ENCODE measurements at regions not wholly inside any gene's neighbourhood (a gene's known extent, or its start where the extent isn't known, plus 50 kb on each side); places are given as distances from the start of the nearest gene placed in this dataset.

GRCh38 chr4:3680656-3681055 is 85.5 kb upstream of the ADRA2C start:
- no peaks in the 10 kb centered on the region for H3K9me3 Mint-ChIP-seq (ENCODE audit: low read depth)
- H3K4me1 Mint-ChIP-seq (ENCODE audit: low read depth) = peaks cover 1% of the 10 kb centered on the region
- no peak overlapping the region for H3K27ac Mint-ChIP-seq
- H3K4me3 Mint-ChIP-seq (ENCODE audit: low read depth) = no peak overlapping the region
- DNase-seq (ENCODE audit: low spot score, unreplicated experiment) = no peak
- H3K36me3 Mint-ChIP-seq (ENCODE audit: insufficient read depth) = no peaks in the 10 kb centered on the region
- no peak for TF ChIP-seq CTCF (IDR thresholded peaks at IDR 0.05; ENCODE audit: unreplicated experiment)
- H3K27me3 Mint-ChIP-seq = peaks cover 35% of the 10 kb centered on the region

GRCh38 chr4:3679851-3680311 is 86.3 kb upstream of the ADRA2C start:
- no peak overlapping the region for H3K4me3 Mint-ChIP-seq (ENCODE audit: low read depth)
- DNase-seq (ENCODE audit: low spot score, unreplicated experiment) = no peak
- H3K36me3 Mint-ChIP-seq (ENCODE audit: insufficient read depth) = no peaks in the 10 kb centered on the region
- H3K27me3 Mint-ChIP-seq = peaks cover 34% of the 10 kb centered on the region
- H3K27ac Mint-ChIP-seq = no peak overlapping the region
- no peaks in the 10 kb centered on the region for H3K9me3 Mint-ChIP-seq (ENCODE audit: low read depth)
- no peak for TF ChIP-seq CTCF (IDR thresholded peaks at IDR 0.05; ENCODE audit: unreplicated experiment)
- H3K4me1 Mint-ChIP-seq (ENCODE audit: low read depth) = peaks cover 1% of the 10 kb centered on the region

- Mint-ChIP-seq H3K27ac (no peak overlapping the region), H3K9me3 (ENCODE audit: low read depth) (no peaks in the 10 kb centered on the region), H3K36me3 (ENCODE audit: insufficient read depth) (no peaks in the 10 kb centered on the region), H3K4me1 (ENCODE audit: low read depth) (peaks cover 1% of the 10 kb centered on the region), H3K4me3 (ENCODE audit: low read depth) (no peak overlapping the region), H3K27me3 (peaks cover 34% of the 10 kb centered on the region)
- no peak for DNase-seq (ENCODE audit: low spot score, unreplicated experiment)
- TF ChIP-seq CTCF (IDR thresholded peaks at IDR 0.05; ENCODE audit: unreplicated experiment) = no peak
These were observed 86.9 kb upstream of the ADRA2C start for GRCh38 chr4:3679071-3679825.

- peaks cover 1% of the 10 kb centered on the region for H3K4me1 Mint-ChIP-seq (ENCODE audit: low read depth)
- no peak overlapping the region for H3K27ac Mint-ChIP-seq
- TF ChIP-seq CTCF (IDR thresholded peaks at IDR 0.05; ENCODE audit: unreplicated experiment) = no peak
- H3K36me3 Mint-ChIP-seq (ENCODE audit: insufficient read depth) = no peaks in the 10 kb centered on the region
- no peak for DNase-seq (ENCODE audit: low spot score, unreplicated experiment)
- H3K9me3 Mint-ChIP-seq (ENCODE audit: low read depth) = no peaks in the 10 kb centered on the region
- peaks cover 38% of the 10 kb centered on the region for H3K27me3 Mint-ChIP-seq
- no peak overlapping the region for H3K4me3 Mint-ChIP-seq (ENCODE audit: low read depth)
These were observed 88.5 kb upstream of the ADRA2C start for GRCh38 chr4:3677748-3678070.

- no peak for TF ChIP-seq CTCF (IDR thresholded peaks at IDR 0.05; ENCODE audit: unreplicated experiment)
- H3K27me3 Mint-ChIP-seq = peaks cover 35% of the 10 kb centered on the region
- peaks cover 4% of the 10 kb centered on the region for H3K4me1 Mint-ChIP-seq (ENCODE audit: low read depth)
- no peaks in the 10 kb centered on the region for H3K36me3 Mint-ChIP-seq (ENCODE audit: insufficient read depth)
- DNase-seq (ENCODE audit: low spot score, unreplicated experiment) = no peak
- H3K9me3 Mint-ChIP-seq (ENCODE audit: low read depth) = no peaks in the 10 kb centered on the region
- no peak overlapping the region for H3K27ac Mint-ChIP-seq
- no peak overlapping the region for H3K4me3 Mint-ChIP-seq (ENCODE audit: low read depth)
These were observed 89.1 kb upstream of the ADRA2C start for GRCh38 chr4:3676907-3677747.

All from progenitor cell of endocrine pancreas (in vitro differentiated cells).